ENCODE measurements at regions not wholly inside any gene's neighbourhood (a gene's known extent, or its start where the extent isn't known, plus 50 kb on each side); places are given as distances from the start of the nearest gene placed in this dataset.

DNA sequence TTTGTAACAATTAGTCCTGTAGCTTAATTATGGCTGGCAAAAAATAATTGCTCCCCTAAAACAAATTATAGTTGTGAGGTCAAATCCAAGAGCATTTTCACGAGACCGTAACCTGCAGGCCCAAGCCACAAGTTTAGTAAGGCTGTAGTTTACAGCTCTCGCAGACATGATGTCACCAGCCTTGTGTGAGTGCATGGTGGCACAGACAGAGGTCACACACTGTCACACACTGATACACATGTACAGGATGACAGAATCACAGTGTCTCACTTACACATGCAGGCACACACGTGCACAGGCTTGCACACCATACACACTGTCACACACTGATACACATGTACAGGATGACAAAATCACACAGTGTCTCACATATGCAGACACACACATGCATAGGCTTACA, 518.8 kb downstream of the IRX1 start:
- no peak for DNase-seq (ENCODE audit: low spot score)

GRCh38 chr5:4116834-4117233, 521.2 kb downstream of the IRX1 start:
- DNase-seq (ENCODE audit: low spot score), result no peak

DNA sequence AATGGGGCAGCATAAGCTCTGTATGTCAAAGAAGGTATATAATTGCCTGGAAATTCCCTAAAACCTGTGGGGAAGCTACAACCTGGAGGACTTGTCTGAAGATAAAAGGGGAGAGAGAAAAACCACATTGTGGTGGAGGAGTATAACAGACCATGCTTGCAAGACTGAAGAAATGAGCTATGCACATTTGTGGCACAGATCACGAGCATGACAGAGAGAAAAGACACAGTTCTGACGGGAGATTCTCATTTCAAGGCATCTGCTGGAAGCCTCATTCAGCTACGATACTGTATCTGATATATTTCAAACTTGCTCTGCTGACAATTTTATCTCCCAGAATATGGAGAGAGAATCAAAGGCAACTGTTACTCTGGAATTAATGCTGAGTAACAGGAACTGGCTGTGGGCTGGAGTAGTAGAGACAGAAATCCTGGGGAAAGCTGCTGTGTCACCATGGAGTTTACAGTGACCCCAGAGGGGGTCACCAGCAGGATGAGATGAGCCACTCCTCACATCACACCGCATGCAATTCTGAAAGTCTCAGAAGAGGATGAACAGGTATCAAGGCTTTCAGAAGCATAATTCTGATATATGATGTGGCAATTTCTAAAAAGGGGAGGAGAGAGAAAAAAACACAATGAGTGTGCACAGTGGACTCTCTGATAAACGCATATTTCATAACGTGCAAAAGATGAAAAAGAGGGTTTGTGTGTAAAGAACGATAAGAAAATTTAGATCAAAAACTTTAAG, 528.8 kb downstream of the IRX1 start:
- no peak for DNase-seq (ENCODE audit: low spot score)

- no peak for DNase-seq (ENCODE audit: low spot score)
These were observed 533.4 kb downstream of the IRX1 start for GRCh38 chr5:4128994-4129393.

DNA sequence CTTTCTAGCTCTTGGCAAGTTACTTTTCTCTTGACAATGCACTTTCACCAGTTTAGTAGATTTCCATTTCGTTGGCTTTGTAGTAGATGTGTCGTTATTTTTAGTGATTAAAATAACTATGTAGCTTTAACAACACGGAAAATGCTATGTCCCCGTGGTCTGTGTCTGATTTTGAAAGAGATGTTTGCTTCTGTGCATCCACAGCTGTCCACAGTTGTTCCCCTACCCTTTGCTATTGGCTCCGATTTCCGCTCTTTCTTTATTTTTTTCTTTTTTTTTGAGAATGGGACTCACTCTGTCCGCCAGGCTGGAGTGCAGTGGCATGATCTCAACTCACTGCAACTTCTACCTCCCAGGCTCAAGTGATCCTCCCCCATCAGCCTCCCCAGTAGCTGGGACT, 533.9 kb downstream of the IRX1 start:
- DNase-seq (ENCODE audit: low spot score), result no peak

DNA sequence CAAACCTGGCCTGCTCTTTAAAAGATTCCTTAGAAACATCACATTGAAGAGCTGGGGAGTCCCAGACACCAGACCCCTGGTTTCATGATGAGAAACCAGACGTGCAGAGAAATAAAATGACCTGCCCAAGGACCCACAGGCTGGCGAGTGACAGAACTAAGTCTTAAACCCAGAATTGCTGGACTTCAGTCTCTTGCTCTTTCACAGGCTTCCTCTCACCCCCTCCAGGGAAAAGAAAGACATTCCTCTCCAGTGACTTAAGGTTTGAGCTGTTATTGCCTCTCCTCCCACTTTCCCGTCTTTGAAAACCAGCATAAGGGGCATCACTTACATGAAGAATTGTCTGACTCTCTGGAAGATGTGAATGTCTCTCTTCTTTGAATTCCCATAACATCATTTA, 535.2 kb downstream of the IRX1 start:
- no peak for DNase-seq (ENCODE audit: low spot score)

GRCh38 chr5:4137781-4138180, 542.1 kb downstream of the IRX1 start:
- DNase-seq (ENCODE audit: low spot score), result no peak

DNA sequence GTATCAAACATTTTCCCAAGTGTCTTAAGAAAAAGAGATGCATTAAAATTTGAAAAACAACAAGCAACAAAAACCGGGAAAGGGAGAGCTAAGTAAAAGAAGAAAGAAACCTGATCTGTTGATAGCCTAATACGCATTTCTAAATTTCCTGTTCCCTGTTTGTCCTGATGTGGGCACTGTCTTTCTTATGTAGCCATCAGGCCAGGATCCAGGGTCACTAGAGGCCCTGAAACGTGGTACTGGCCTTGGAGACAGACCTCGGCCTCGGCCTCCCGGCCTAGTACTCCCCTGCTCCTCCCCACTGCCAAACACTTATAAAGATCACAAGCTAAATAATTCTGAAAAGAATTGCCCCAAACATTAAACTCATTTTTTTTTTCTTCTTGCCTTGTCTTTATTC, 547.2 kb downstream of the IRX1 start:
- no peak for DNase-seq (ENCODE audit: low spot score)

- DNase-seq (ENCODE audit: low spot score), result no peak
These were observed 548.9 kb downstream of the IRX1 start for GRCh38 chr5:4144411-4145007.

- DNase-seq (ENCODE audit: low spot score), result no peak
These were observed 549.9 kb downstream of the IRX1 start for GRCh38 chr5:4145511-4145910.

- no peak for DNase-seq (ENCODE audit: low spot score)
These were observed 552.4 kb downstream of the IRX1 start for GRCh38 chr5:4148009-4148408.

GRCh38 chr5:4150067-4150466, 554.4 kb downstream of the IRX1 start:
- DNase-seq (ENCODE audit: low spot score), result no peak

GRCh38 chr5:4156153-4156552, 560.5 kb downstream of the IRX1 start:
- no peak for DNase-seq (ENCODE audit: low spot score)

DNA sequence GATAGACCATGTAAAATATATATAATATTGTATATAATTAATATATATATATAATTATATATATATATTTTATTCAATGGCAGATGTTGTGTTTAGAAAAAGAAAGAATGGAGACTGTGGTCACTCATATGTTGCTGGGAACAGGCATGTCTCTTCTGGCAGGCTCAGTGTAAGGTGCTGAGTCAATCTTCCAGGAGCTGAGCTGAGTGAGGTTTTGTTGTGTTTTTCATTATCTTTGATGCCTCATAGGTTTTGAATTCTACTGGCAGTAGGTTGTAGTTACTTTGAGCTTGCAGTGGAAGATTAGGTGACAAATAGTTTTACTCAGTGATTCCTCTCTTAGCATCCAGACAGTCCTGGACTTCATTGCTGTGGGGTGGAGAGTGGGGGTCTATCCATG, 561.3 kb downstream of the IRX1 start:
- no peak for DNase-seq (ENCODE audit: low spot score)

GRCh38 chr5:4158750-4159447, 563.3 kb downstream of the IRX1 start:
- no peak for DNase-seq (ENCODE audit: low spot score)

DNA sequence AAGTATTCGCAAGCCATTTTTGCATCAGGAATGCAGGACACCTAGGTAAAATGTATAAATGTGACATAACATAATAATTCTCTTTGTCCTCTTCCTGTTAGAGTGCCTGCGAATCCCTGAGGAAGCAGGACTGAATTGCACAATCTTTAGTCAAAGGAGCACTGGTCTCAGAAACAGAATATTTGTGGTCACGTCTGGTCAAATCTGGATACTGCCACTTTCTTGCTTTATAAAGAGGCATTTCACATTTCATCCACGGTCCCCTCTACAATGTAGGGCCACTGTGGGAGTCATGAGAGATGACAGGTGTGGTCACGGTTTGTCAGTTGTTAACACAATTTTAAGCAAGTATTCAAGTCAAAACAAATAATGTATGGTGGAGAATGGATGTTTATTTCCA, 564.0 kb downstream of the IRX1 start:
- DNase-seq (ENCODE audit: low spot score), result no peak

GRCh38 chr5:4164167-4164566, 568.5 kb downstream of the IRX1 start:
- no peak for DNase-seq (ENCODE audit: low spot score)

DNA sequence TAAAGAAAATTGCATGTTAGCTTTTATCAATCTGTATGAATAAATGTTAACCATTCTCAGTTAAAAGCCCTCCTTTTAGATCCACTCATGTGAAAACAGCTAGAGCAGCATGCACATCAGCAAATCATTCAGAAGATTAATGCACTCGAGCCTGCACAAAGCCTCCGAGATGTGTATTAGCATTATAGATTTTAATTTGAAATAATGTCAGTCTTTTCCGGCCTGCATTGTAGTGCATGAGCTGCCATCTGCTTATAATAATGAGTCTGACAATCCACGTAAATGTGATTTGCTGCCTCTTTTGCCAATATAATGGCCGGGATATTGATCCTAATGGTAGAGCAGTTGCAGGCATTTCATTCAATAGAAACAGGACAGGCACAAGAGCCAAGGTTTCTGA, 585.1 kb downstream of the IRX1 start:
- no peak for DNase-seq (ENCODE audit: low spot score)

DNA sequence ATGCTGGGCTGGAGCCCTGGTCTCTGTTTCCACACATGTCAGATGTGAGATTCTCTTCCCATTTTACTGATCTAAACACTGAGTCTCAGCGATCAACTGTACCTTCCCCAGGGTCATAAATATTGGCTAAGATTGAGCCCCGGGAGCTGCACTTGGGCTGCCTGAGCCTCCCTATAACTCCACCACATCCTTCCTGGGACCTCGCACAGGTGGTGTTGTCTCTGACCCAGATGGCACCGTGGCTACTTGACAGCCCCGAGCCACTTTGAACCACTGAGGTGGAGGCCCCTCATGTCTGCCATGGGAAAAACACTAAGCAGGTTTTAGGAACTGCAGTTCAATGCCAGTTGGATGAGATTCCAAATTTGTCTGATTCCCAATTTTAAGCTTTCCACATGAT, 586.5 kb downstream of the IRX1 start:
- no peak for DNase-seq (ENCODE audit: low spot score)

GRCh38 chr5:4185127-4185526, 589.5 kb downstream of the IRX1 start:
- DNase-seq (ENCODE audit: low spot score), result no peak

DNA sequence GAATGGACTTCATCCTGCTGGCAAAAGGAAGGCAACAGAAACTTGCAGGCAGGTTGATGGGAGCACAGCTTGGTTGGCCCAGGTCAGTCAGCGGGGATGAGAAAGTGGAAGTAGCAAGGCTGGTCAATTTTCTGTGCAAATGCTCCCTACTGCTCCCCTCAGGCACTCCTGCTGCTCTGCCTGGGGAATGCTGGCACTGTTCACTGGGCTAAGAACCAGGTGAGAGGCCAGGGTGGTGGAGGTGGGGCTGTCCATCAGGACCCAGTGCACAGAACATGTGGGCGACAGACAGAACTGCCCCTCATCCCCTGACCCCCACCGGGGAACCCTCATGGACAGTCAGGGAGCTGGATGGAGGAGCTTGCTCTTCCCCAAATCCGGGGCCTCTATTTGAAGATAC, 593.1 kb downstream of the IRX1 start:
- DNase-seq (ENCODE audit: low spot score), result no peak

- DNase-seq (ENCODE audit: low spot score), result no peak
These were observed 593.7 kb downstream of the IRX1 start for GRCh38 chr5:4189317-4189716.

- no peak for DNase-seq (ENCODE audit: low spot score)
These were observed 595.4 kb downstream of the IRX1 start for GRCh38 chr5:4191041-4191440.

DNA sequence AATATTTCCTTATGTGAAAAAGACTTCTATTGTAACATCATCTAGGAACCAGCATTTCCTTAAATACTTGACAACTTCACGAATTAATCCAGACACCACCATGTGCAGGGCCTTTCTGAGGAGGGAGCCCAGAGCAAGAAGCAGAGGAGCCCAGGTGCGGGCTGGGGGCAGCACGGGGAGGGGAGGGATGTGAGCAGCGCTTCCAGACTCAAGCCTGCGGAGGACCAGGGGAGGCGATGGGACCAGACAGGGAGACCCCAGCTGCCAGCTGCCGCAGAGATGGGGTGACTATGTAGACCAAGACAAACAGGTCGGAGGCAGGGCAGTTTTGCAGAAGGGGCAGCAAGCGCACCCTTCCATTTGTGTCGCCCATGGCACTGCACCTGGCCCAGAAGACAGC, 596.1 kb downstream of the IRX1 start:
- no peak for DNase-seq (ENCODE audit: low spot score)

All from AG08395 (cell line).